NCI-H526 (cell line): ENCODE measurements at regions not wholly inside any gene's neighbourhood (a gene's known extent, or its start where the extent isn't known, plus 50 kb on each side); places are given as distances from the start of the nearest gene placed in this dataset.

Experiments
- DNase-seq, 2 experiments: peaks; one replicate each; lab custom pipeline; 2025; lab: John Stamatoyannopoulos, UW

GRCh38 chr10:85542936-85543730 lies 823.5 kb downstream of the GRID1 start:
- DNase-seq, result no peak

GRCh38 chr10:85544956-85545355 lies 821.6 kb downstream of the GRID1 start:
- no peak for DNase-seq

- DNase-seq, result no peak
Measured at GRCh38 chr10:85545874-85546273, 820.7 kb downstream of the GRID1 start.

DNA sequence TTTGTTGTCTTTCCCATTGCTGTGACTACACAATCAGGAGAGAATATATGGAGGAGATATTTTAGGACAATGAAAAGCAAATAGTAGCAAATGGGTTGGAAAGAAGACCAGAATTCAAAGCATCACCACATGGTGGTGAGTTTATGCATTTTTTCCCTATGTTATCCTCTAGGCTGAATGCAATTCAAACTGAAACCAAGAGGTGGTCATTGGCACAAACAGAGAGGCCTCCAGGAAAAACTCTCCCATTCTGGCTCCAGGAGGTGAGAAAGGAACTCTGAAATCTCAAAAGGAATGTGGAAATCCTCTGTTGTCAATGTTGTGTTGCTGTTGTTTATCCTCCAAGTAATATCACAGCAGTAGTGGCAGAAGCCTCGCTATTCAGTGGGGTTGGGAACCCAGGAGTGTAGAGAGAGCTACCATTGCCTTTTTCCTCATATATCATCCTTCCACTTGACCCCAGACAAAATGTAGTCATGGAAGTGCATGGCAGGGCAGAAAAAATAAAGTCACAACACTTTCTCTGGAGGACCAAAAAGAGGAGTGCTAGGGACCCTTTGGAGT lies 819.1 kb downstream of the GRID1 start:
- DNase-seq, result no peak

DNA sequence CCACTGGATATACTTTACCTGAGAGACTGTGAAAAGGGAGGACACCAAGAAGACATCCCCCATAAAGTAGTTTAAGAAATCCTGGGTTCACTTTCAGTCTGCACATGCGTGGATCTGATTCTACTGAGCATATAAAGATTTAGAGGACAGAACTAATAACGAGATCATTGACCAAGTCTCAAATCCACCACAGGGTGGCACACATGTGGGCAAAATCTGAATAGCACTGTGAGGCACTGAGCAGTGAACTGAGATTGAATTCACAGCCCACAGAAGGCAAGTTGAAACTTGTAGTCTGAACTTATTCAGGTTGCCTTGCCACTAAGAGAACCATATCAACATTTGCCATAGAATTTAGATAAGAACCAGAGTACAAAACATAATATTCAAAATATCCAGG lies 818.6 kb downstream of the GRID1 start:
- peak in 1 of 2 experiments; percentile 45 for DNase-seq
